A549 (cell line): ENCODE measurements at regions not wholly inside any gene's neighbourhood (a gene's known extent, or its start where the extent isn't known, plus 50 kb on each side); places are given as distances from the start of the nearest gene placed in this dataset.

Experiments
- ATAC-seq, 2 experiments: fragments of 200-7000 bp in 1 of 2; fragments of >200 bp in 1 of 2; cut with Nextera tagmentation in 1 of 2; cut with Tn5 transposase in 1 of 2; 3 replicates each; pipeline versions ENCODE4 v1.8.0 to v1.9.1; 2018 to 2020; ENCODE audit warnings: mild to moderate bottlenecking in 1 of 2, moderate library complexity in 1 of 2
- CTCF ChIA-PET: fragments of 300-600 bp; sonication (Branson Sonifier 250); formaldehyde crosslinking; extraction: SDS; loops from one replicate; lab custom pipeline; 2021; ENCODE audit warnings: antibody characterized with exemption, inconsistent platforms; lab: Yijun Ruan, JAX
- POLR2A ChIA-PET: fragments of 350-600 bp; formaldehyde crosslinking; extraction: SDS; loops from one replicate; lab custom pipeline; 2021; ENCODE audit warnings: antibody characterized with exemption, inconsistent platforms; lab: Yijun Ruan, JAX
- DNase-seq, 2 experiments: peaks; one replicate each; pipeline versions ENCODE4 v3.0.0 to v3.0.0-alpha.2; 2011 to 2016; ENCODE audit warnings: low read depth in 1 of 2, low spot score in 1 of 2
- FAIRE-seq: peaks from 2 replicates; lab custom pipeline; 2011; peaks lifted over from hg19 to GRCh38; lab: Jason Lieb, UNC
- H3K27ac ChIP-seq, 2 experiments: fragments of >200 bp; sonication (Bioruptor Twin); formaldehyde crosslinking; 3 replicates each; pipeline ENCODE4 v1.5.1; 2016 to 2017
- H3K4me1 ChIP-seq: fragments of >200 bp; sonication (Bioruptor Twin); formaldehyde crosslinking; 3 replicates; pipeline ENCODE4 v1.6.1; 2016
- H3K4me2 ChIP-seq: fragments of >200 bp; sonication (Bioruptor Twin); formaldehyde crosslinking; 3 replicates; pipeline ENCODE4 v1.6.1; 2016
- H3K4me3 ChIP-seq: fragments of >200 bp; sonication (Bioruptor Twin); formaldehyde crosslinking; 3 replicates; pipeline ENCODE4 v1.5.1; 2016
- H3K9me3 ChIP-seq: fragments of >200 bp; sonication (Bioruptor Twin); formaldehyde crosslinking; 3 replicates; pipeline ENCODE4 v1.6.1; 2016
- CBX2 ChIP-seq: fragments of 200-600 bp; sonication (generic); IDR thresholded peaks from 2 replicates; pipeline ENCODE4 v1.6.1; 2016; ENCODE audit warnings: low read depth, mild to moderate bottlenecking, borderline replicate concordance
- EHF ChIP-seq: fragments of 250-450 bp; sonication (Bioruptor Pico); IDR thresholded peaks from 2 replicates; pipeline ENCODE4 v1.5.0; 2020; ENCODE audit warnings: mild to moderate bottlenecking
- FOSB ChIP-seq: fragments of 250-450 bp; sonication (Bioruptor Pico); IDR thresholded peaks from 2 replicates; pipeline ENCODE4 v1.5.0; 2020; ENCODE audit warnings: mild to moderate bottlenecking, moderate library complexity
- FOSL2 ChIP-seq, 2 experiments: fragments of 450-650 bp in 1 of 2; fragments of >200 bp in 1 of 2; sonication (Bioruptor Twin) in 1 of 2; formaldehyde crosslinking; IDR thresholded peaks; 2 replicates each; pipeline versions ENCODE4 v1.5.0 to v1.6.1; 2016 to 2020; ENCODE audit warnings: mild to moderate bottlenecking in 1 of 2, moderate library complexity in 1 of 2
- HDAC2 ChIP-seq: fragments of 200-600 bp; sonication (generic); IDR thresholded peaks from 2 replicates; pipeline ENCODE4 v1.6.1; 2016
- KDM1A ChIP-seq: fragments of 200-600 bp; sonication (generic); IDR thresholded peaks from 2 replicates; pipeline ENCODE4 v1.6.1; 2016; ENCODE audit warnings: low read depth, mild to moderate bottlenecking
- KDM5A ChIP-seq: fragments of 200-600 bp; sonication (generic); IDR thresholded peaks from 2 replicates; pipeline ENCODE4 v1.6.1; 2016; ENCODE audit warnings: antibody characterized with exemption, mild to moderate bottlenecking
- MAFK ChIP-seq: fragments of 450-650 bp; IDR thresholded peaks from 2 replicates; pipeline ENCODE4 v1.6.1; 2014; ENCODE audit not compliant: partially characterized antibody
- NFE2L2 ChIP-seq: fragments of 150-350 bp; conservative IDR thresholded peaks from 2 replicates; pipeline ENCODE4 v1.6.1; 2014; ENCODE audit warnings: low read length
- SREBF2 ChIP-seq: fragments of 450-650 bp; IDR thresholded peaks from 2 replicates; pipeline ENCODE4 v1.6.1; 2014; ENCODE audit warnings: mild to moderate bottlenecking, moderate library complexity
- TFCP2L1 ChIP-seq: fragments of 250-450 bp; sonication (Bioruptor Pico); IDR thresholded peaks from 2 replicates; pipeline ENCODE4 v1.5.0; 2021; ENCODE audit warnings: mild to moderate bottlenecking
- ZFP36 ChIP-seq: fragments of 450-650 bp; IDR thresholded peaks from 2 replicates; pipeline ENCODE4 v1.6.1; 2014; ENCODE audit warnings: borderline replicate concordance; ENCODE audit not compliant: partially characterized antibody
- WGBS: methylation state at CpG from one replicate; pipeline ENCODE4 v1.1.6; 2017; ENCODE audit errors: missing lambda C conversion rate; 5-methylcytosine and 5-hydroxymethylcytosine counted together
- TF ChIP-seq, protein P1 (sequence below): fragments of >200 bp; sonication (Bioruptor Twin); formaldehyde crosslinking; IDR thresholded peaks from 3 replicates; pipeline ENCODE4 v1.6.1; 2016
- TF ChIP-seq, protein P2 (sequence below): fragments of >200 bp; sonication (Bioruptor Twin); formaldehyde crosslinking; IDR thresholded peaks from 2 replicates; pipeline ENCODE4 v1.6.1; 2016
- TF ChIP-seq, protein P3 (sequence below): fragments of 150-350 bp; IDR thresholded peaks from 2 replicates; pipeline ENCODE4 v1.6.1; 2014; ENCODE audit warnings: low read depth, mild to moderate bottlenecking, low read length
- TF ChIP-seq, protein P4 (sequence below): fragments of 450-650 bp; IDR thresholded peaks from 2 replicates; pipeline ENCODE4 v1.6.1; 2014; ENCODE audit warnings: antibody characterized with exemption

DNA sequence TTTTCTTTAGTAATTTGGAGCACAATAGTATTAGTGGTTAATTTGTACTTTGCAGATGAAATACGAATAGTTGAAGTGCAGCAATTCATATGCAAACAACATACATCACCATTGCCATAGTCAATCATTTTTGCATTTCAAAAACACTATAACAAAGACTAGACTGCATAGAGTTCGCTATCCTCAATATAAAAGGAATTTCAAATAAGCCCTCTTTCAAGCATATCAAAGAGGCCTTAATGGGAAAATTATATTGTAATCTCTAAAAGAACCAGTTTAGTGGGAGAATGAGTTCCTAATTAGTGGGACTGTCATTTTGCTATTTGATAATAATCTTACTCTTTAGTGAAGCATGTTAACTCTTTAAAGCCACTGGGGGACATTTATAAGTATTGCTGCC, 2302.3 kb upstream of the C9orf72 start:
- no peak overlapping the region for H3K4me3 ChIP-seq
- FAIRE-seq: no peak
- no peak overlapping the region for H3K4me2 ChIP-seq
- H3K27ac ChIP-seq: no peak overlapping the region
- TF ChIP-seq NFE2L2 (no peak), MAFK (no peak), KDM5A (no peak), FOSB (CRISPR knock-in tag) (no peak), HDAC2 (no peak), EHF (CRISPR knock-in tag) (no peak)
- TF ChIP-seq, protein P1, sequence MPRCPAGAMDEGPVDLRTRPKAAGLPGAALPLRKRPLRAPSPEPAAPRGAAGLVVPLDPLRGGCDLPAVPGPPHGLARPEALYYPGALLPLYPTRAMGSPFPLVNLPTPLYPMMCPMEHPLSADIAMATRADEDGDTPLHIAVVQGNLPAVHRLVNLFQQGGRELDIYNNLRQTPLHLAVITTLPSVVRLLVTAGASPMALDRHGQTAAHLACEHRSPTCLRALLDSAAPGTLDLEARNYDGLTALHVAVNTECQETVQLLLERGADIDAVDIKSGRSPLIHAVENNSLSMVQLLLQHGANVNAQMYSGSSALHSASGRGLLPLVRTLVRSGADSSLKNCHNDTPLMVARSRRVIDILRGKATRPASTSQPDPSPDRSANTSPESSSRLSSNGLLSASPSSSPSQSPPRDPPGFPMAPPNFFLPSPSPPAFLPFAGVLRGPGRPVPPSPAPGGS: no peak
- TF ChIP-seq, protein P2, sequence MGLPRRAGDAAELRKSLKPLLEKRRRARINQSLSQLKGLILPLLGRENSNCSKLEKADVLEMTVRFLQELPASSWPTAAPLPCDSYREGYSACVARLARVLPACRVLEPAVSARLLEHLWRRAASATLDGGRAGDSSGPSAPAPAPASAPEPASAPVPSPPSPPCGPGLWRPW: no peak
- TF ChIP-seq, all 56 proteins: peak for 0
- DNase-seq: no peak
- WGBS: 4% methylated on average over 2 of the region's 2 CpGs
- H3K9me3 ChIP-seq: no peaks in the 10 kb centered on the region
- H3K4me1 ChIP-seq: no peaks in the 10 kb centered on the region
- ChIA-PET POLR2A (no interaction called here), CTCF (no interaction called here)
- ATAC-seq: no peak

DNA sequence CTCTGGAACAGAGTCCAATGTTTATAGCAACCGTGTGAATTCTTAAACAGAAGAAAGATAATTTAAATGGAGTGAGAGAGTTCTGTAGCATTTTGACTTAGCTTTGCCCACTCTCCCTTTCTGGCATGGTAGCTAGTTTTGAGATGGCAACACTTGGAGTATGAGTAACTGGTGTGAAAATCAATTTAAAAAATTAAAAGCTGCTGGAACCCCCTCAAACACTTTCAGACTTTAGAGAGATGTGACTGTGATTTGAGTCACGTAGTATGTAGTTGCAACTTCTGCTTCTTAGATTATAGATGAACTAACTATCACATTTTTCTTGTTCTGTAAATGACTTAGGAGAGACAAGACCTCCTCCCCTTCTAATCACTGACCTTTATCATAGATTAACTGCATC, 2309.5 kb upstream of the C9orf72 start:
- Histone ChIP-seq H3K4me1 (no peaks in the 10 kb centered on the region), H3K9me3 (no peaks in the 10 kb centered on the region), H3K4me3 (no peak overlapping the region), H3K27ac (no peak overlapping the region), H3K4me2 (no peak overlapping the region)
- no peak for TF ChIP-seq TFCP2L1 (CRISPR knock-in tag)
- ChIA-PET CTCF (no interaction called here), POLR2A (no interaction called here)
- DNase-seq (no peak), ATAC-seq (no peak), FAIRE-seq (no peak)
- WGBS: 2% methylated on average over 2 of the region's 2 CpGs

DNA sequence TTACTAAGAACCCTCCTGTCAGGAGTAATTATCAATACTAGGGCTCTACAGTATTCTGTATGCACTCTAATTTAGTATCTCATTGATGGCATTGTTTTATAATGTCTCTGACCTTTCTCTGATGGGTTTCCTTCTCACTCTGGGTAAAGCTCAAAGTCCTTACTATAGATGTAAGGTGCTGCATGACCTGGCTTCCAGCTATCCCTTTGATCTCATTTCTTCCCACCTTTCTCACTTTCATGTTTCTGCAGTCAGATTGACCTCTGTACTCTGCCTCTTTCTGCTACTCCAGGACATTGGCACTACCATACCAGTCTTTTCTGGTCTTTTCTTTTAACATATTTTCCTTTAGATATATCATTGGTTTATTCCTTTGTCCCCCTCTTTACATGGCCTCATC, 2332.8 kb upstream of the C9orf72 start:
- Histone ChIP-seq H3K4me2 (no peak overlapping the region), H3K4me1 (no peaks in the 10 kb centered on the region), H3K9me3 (no peaks in the 10 kb centered on the region), H3K27ac (no peak overlapping the region), H3K4me3 (no peak overlapping the region)
- ATAC-seq (no peak), FAIRE-seq (no peak), DNase-seq (no peak)
- ChIA-PET CTCF (no interaction called here), POLR2A (no interaction called here)
- TF ChIP-seq CBX2 (no peak), ZFP36 (no peak), KDM1A (no peak)
- TF ChIP-seq, protein P3, sequence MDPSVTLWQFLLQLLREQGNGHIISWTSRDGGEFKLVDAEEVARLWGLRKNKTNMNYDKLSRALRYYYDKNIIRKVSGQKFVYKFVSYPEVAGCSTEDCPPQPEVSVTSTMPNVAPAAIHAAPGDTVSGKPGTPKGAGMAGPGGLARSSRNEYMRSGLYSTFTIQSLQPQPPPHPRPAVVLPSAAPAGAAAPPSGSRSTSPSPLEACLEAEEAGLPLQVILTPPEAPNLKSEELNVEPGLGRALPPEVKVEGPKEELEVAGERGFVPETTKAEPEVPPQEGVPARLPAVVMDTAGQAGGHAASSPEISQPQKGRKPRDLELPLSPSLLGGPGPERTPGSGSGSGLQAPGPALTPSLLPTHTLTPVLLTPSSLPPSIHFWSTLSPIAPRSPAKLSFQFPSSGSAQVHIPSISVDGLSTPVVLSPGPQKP: no peak

DNA sequence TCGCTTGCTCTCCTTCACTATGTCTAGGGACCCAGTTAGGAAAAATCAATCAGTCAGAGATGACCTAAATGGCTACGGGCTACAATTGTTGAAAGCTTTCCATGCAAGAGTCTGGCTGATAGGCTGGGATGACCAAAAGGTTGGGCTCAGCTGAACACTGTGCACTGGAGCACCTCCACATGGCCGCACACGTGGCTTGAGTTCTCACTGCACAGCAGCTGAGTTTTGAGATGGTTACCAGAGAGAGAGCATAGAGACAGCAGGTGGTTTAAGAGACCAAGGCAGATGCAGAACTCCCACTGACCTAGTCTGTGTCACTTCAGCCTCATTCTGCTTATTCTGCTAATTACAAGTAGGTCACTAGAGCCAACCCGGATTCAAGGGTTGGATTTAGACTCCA, 2354.8 kb upstream of the C9orf72 start:
- WGBS: 3% methylated on average over 5 of the region's 5 CpGs
- CTCF ChIA-PET: no interaction called here

More for the DNA sequence above, 2354.8 kb upstream of the C9orf72 start:
- ATAC-seq (no peak), FAIRE-seq (no peak), DNase-seq (no peak)
- POLR2A ChIA-PET: no interaction called here
- Histone ChIP-seq H3K4me1 (no peaks in the 10 kb centered on the region), H3K9me3 (no peaks in the 10 kb centered on the region), H3K4me2 (no peak overlapping the region), H3K27ac (no peak overlapping the region), H3K4me3 (no peak overlapping the region)
- TF ChIP-seq SREBF2: no peak
- TF ChIP-seq, protein P4, sequence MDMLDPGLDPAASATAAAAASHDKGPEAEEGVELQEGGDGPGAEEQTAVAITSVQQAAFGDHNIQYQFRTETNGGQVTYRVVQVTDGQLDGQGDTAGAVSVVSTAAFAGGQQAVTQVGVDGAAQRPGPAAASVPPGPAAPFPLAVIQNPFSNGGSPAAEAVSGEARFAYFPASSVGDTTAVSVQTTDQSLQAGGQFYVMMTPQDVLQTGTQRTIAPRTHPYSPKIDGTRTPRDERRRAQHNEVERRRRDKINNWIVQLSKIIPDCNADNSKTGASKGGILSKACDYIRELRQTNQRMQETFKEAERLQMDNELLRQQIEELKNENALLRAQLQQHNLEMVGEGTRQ: no peak
- no peak for TF ChIP-seq NFE2L2
- TF ChIP-seq FOSL2 (IDR thresholded peaks at IDR 0.05): no peak
- no peak for TF ChIP-seq FOSL2 (CRISPR knock-in tag; IDR thresholded peaks at IDR 0.05)
